H1 (cell line): ENCODE measurements at regions not wholly inside any gene's neighbourhood (a gene's known extent, or its start where the extent isn't known, plus 50 kb on each side); places are given as distances from the start of the nearest gene placed in this dataset.

Source experiments
- EZH2 ChIP-seq: fragments of 200-600 bp; sonication (generic); IDR thresholded peaks from 2 replicates; pipeline ENCODE4 v1.7.1; 2012; ENCODE audit warnings: low read depth, mild to moderate bottlenecking, moderate library complexity, low read length, inconsistent platforms; ENCODE audit not compliant: severe bottlenecking
- NANOG ChIP-seq: IDR thresholded peaks from 2 replicates; pipeline ENCODE4 v1.6.1; 2011; ENCODE audit warnings: low read length, low read depth, mild to moderate bottlenecking, inconsistent platforms; ENCODE audit not compliant: insufficient read depth, poor library complexity, severe bottlenecking
- POLR2A ChIP-seq, 2 experiments: IDR thresholded peaks; 1 replicate in 1 of 2; 2 replicates in 1 of 2; pipeline ENCODE4 v1.6.1; 2011; ENCODE audit warnings: low read depth in 2 of 2, low read length in 2 of 2, mild to moderate bottlenecking in 2 of 2; ENCODE audit errors: control extremely low read depth in 1 of 2
- RAD21 ChIP-seq, 2 experiments: IDR thresholded peaks in 1 of 2; conservative IDR thresholded peaks in 1 of 2; 2 replicates each; pipeline ENCODE4 v1.6.1; 2011; ENCODE audit warnings: low read depth in 2 of 2, low read length in 2 of 2, improper control_type of control experiment in 1 of 2, inconsistent platforms in 1 of 2, mild to moderate bottlenecking in 1 of 2, moderate library complexity in 1 of 2
- TAF1 ChIP-seq: IDR thresholded peaks from 2 replicates; pipeline ENCODE4 v1.6.1; 2011; ENCODE audit warnings: mild to moderate bottlenecking, low read depth, low read length
- TF ChIP-seq, protein P1 (sequence below), 3 experiments: IDR thresholded peaks; 1 replicate in 2 of 3; 2 replicates in 1 of 3; pipeline versions ENCODE4 v1.5.1 to v1.6.1; 2011; ENCODE audit warnings: low read length in 3 of 3, mild to moderate bottlenecking in 3 of 3, inconsistent platforms in 2 of 3, low read depth in 1 of 3, moderate library complexity in 1 of 3; ENCODE audit not compliant: insufficient read depth in 1 of 3; ENCODE audit errors: control extremely low read depth in 1 of 3

DNA sequence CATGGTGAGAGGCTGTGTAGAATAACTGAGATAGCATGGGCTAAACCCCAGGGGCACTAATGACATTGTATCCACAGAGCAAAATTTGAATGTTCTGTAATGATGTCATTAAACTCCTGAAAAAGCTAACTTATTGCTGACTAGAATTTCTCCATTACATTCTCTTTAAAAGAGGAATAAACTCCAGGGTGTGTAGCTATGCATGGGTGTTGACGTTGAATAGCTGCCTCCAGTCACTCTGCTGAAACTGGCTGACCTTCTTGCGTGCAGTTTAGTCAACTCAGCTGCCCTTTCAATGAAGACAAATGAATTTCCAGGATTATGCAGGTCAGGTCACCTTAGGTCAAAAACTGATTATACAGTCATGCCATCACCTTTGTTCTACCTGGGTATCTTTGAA, 617.5 kb upstream of the WWC1 start:
- TF ChIP-seq RAD21 (IDR thresholded peaks at IDR 0.05 in 1 of 2, conservative IDR thresholded peaks at IDR 0.05 in 1 of 2; ENCODE audit: low read depth in 2 of 2, low read length in 2 of 2) = no peak
- TF ChIP-seq EZH2 = no peak
- TF ChIP-seq POLR2A (IDR thresholded peaks at IDR 0.05; ENCODE audit: control extremely low read depth in 1 of 2, low read depth in 2 of 2, low read length in 2 of 2) = no peak
- no peak for TF ChIP-seq TAF1
- no peak for TF ChIP-seq NANOG
- TF ChIP-seq, protein P1, sequence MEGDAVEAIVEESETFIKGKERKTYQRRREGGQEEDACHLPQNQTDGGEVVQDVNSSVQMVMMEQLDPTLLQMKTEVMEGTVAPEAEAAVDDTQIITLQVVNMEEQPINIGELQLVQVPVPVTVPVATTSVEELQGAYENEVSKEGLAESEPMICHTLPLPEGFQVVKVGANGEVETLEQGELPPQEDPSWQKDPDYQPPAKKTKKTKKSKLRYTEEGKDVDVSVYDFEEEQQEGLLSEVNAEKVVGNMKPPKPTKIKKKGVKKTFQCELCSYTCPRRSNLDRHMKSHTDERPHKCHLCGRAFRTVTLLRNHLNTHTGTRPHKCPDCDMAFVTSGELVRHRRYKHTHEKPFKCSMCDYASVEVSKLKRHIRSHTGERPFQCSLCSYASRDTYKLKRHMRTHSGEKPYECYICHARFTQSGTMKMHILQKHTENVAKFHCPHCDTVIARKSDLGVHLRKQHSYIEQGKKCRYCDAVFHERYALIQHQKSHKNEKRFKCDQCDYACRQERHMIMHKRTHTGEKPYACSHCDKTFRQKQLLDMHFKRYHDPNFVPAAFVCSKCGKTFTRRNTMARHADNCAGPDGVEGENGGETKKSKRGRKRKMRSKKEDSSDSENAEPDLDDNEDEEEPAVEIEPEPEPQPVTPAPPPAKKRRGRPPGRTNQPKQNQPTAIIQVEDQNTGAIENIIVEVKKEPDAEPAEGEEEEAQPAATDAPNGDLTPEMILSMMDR (IDR thresholded peaks at IDR 0.05; ENCODE audit: control extremely low read depth in 1 of 3, insufficient read depth in 1 of 3, low read depth in 1 of 3, low read length in 3 of 3) = no peak
